ENCODE measurements at regions not wholly inside any gene's neighbourhood (a gene's known extent, or its start where the extent isn't known, plus 50 kb on each side); places are given as distances from the start of the nearest gene placed in this dataset.

DNA sequence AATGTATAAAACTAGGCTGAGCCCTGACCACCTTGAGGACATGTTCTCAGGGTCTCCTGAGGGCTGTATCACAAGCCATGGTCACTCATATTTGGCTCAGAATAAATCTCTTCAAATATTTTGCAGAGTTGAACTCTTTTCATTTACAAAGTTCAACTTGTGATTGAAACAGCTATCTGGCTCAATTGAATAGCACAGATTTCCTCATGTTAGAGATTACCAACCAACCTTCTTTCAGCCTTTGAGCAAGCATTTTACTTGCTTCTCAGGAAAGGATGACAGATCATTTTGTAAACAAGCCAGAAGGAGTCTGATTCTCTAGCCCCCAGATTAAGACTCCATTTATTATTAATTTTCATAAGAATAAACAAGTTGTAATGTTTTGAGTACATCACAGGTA lies 111.0 kb upstream of the DOK5 start:
- TF ChIP-seq, protein P1, sequence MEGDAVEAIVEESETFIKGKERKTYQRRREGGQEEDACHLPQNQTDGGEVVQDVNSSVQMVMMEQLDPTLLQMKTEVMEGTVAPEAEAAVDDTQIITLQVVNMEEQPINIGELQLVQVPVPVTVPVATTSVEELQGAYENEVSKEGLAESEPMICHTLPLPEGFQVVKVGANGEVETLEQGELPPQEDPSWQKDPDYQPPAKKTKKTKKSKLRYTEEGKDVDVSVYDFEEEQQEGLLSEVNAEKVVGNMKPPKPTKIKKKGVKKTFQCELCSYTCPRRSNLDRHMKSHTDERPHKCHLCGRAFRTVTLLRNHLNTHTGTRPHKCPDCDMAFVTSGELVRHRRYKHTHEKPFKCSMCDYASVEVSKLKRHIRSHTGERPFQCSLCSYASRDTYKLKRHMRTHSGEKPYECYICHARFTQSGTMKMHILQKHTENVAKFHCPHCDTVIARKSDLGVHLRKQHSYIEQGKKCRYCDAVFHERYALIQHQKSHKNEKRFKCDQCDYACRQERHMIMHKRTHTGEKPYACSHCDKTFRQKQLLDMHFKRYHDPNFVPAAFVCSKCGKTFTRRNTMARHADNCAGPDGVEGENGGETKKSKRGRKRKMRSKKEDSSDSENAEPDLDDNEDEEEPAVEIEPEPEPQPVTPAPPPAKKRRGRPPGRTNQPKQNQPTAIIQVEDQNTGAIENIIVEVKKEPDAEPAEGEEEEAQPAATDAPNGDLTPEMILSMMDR (optimal IDR thresholded peaks at IDR 0.05 in 1 of 3, IDR thresholded peaks at IDR 0.05 in 1 of 3, conservative IDR thresholded peaks at IDR 0.05 in 1 of 3; ENCODE audit: extremely low read depth in 1 of 3, insufficient read depth in 2 of 3, low read length in 3 of 3) = no peak
- no peak for TF ChIP-seq EZH2 (IDR thresholded peaks at IDR 0.05; ENCODE audit: low read length)

All from keratinocyte (primary cell).